ENCODE measurements at regions not wholly inside any gene's neighbourhood (a gene's known extent, or its start where the extent isn't known, plus 50 kb on each side); places are given as distances from the start of the nearest gene placed in this dataset.

DNA sequence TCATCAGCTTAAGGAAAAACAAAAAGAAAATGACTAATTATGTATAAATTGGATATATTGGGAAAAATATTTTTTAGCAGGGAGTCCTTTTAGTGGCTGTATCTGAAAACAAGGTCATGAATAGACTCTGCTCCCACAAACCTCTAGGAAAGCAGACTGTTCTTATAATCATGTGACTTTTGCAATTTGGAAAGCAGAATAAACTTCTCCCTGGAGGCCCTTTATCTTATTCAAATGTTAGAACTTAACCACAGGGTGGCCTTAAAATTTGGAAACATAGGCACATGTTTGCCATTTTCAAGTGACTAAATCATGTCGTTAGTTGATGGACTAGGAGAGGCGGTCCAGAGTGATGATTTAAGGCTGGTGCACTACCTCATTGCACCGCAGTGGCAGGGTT is 196.6 kb upstream of the KRR1 start:
- TF ChIP-seq, protein P1, sequence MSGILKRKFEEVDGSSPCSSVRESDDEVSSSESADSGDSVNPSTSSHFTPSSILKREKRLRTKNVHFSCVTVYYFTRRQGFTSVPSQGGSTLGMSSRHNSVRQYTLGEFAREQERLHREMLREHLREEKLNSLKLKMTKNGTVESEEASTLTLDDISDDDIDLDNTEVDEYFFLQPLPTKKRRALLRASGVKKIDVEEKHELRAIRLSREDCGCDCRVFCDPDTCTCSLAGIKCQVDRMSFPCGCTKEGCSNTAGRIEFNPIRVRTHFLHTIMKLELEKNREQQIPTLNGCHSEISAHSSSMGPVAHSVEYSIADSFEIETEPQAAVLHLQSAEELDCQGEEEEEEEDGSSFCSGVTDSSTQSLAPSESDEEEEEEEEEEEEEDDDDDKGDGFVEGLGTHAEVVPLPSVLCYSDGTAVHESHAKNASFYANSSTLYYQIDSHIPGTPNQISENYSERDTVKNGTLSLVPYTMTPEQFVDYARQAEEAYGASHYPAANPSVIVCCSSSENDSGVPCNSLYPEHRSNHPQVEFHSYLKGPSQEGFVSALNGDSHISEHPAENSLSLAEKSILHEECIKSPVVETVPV (CRISPR knock-in tag; IDR thresholded peaks at IDR 0.05) = no peak
- TF ChIP-seq POU6F1 (CRISPR knock-in tag; IDR thresholded peaks at IDR 0.05; ENCODE audit: borderline replicate concordance, low read depth) (no peak), RARB (CRISPR knock-in tag; IDR thresholded peaks at IDR 0.05) (no peak), CSDC2 (CRISPR knock-in tag; IDR thresholded peaks at IDR 0.05) (no peak), TOX (CRISPR knock-in tag; IDR thresholded peaks at IDR 0.05; ENCODE audit: borderline replicate concordance) (no peak), ZC3H10 (CRISPR knock-in tag; IDR thresholded peaks at IDR 0.05) (no peak), ARNTL (CRISPR knock-in tag; IDR thresholded peaks at IDR 0.05; ENCODE audit: borderline replicate concordance, low read depth) (no peak)

Measured in SK-N-SH treated with all-trans-retinoic acid at 6 μM for 48 hours (cell line).